GM21723 (cell line): ENCODE measurements at regions not wholly inside any gene's neighbourhood (a gene's known extent, or its start where the extent isn't known, plus 50 kb on each side); places are given as distances from the start of the nearest gene placed in this dataset.

Experiments used
- ATAC-seq: cut with Tn5 transposase; IDR thresholded peaks from one replicate; pipeline ENCODE4 v1.9.1; 2021; ENCODE audit warnings: mild to moderate bottlenecking, moderate library complexity; ENCODE audit not compliant: unreplicated experiment

GRCh38 chr2:100660851-100661584 lies 98.2 kb downstream of the PDCL3 start:
- ATAC-seq, result no peak

- ATAC-seq, result no peak
These were observed 100.1 kb downstream of the PDCL3 start for GRCh38 chr2:100662866-100663265.

GRCh38 chr2:100664021-100664755 lies 101.4 kb downstream of the PDCL3 start:
- ATAC-seq, result no peak

- no peak for ATAC-seq
These were observed 101.9 kb downstream of the PDCL3 start for GRCh38 chr2:100664756-100665101.

- no peak for ATAC-seq
These were observed 104.2 kb downstream of the PDCL3 start for GRCh38 chr2:100666996-100667395.

- ATAC-seq, result no peak
These were observed 105.0 kb downstream of the PDCL3 start for GRCh38 chr2:100667801-100668200.

- no peak for ATAC-seq
These were observed 107.4 kb downstream of the PDCL3 start for GRCh38 chr2:100670232-100670631.

GRCh38 chr2:100673115-100673514 lies 110.3 kb downstream of the PDCL3 start:
- no peak for ATAC-seq

GRCh38 chr2:100673691-100674485 lies 111.1 kb downstream of the PDCL3 start:
- ATAC-seq, result no peak

GRCh38 chr2:100674666-100675065 lies 111.9 kb downstream of the PDCL3 start:
- ATAC-seq, result no peak

- ATAC-seq, result no peak
These were observed 112.6 kb downstream of the PDCL3 start for GRCh38 chr2:100675373-100675772.

GRCh38 chr2:100675855-100676254 lies 113.1 kb downstream of the PDCL3 start:
- no peak for ATAC-seq

GRCh38 chr2:100676346-100676745 lies 113.6 kb downstream of the PDCL3 start:
- ATAC-seq, result no peak

GRCh38 chr2:100677611-100678185 lies 114.9 kb downstream of the PDCL3 start:
- no peak for ATAC-seq

GRCh38 chr2:100679211-100679610 lies 116.4 kb downstream of the PDCL3 start:
- no peak for ATAC-seq

GRCh38 chr2:100682536-100682935 lies 119.7 kb downstream of the PDCL3 start:
- ATAC-seq, result no peak

- ATAC-seq, result no peak
These were observed 120.4 kb downstream of the PDCL3 start for GRCh38 chr2:100683231-100683630.

- ATAC-seq, result no peak
These were observed 128.1 kb upstream of the NPAS2 start for GRCh38 chr2:100691846-100692245.

- ATAC-seq, result no peak
These were observed 127.6 kb upstream of the NPAS2 start for GRCh38 chr2:100692381-100692780.

- ATAC-seq, result no peak
These were observed 127.0 kb upstream of the NPAS2 start for GRCh38 chr2:100692906-100693305.

GRCh38 chr2:100699131-100699530 lies 120.8 kb upstream of the NPAS2 start:
- ATAC-seq, result no peak
